ENCODE measurements at regions not wholly inside any gene's neighbourhood (a gene's known extent, or its start where the extent isn't known, plus 50 kb on each side); places are given as distances from the start of the nearest gene placed in this dataset.
"Not testable (repeated sequence)": the region's sequence is repeated elsewhere in the genome, so short reads cannot be mapped to it uniquely, and the experiment has no call there.

- H3K4me3 Mint-ChIP-seq (ENCODE audit: unreplicated experiment); H3K9me3 Mint-ChIP-seq (ENCODE audit: unreplicated experiment); H3K4me1 Mint-ChIP-seq (ENCODE audit: unreplicated experiment): not testable (repeated sequence)
Observed at GRCh38 chr4:49138818-49139217, 152.7 kb downstream of the CWH43 start.

GRCh38 chr4:49139513-49139912 lies 153.4 kb downstream of the CWH43 start:
- not testable (repeated sequence) for H3K4me1 Mint-ChIP-seq (ENCODE audit: unreplicated experiment); H3K27me3 Mint-ChIP-seq (ENCODE audit: unreplicated experiment); H3K27ac Mint-ChIP-seq (ENCODE audit: unreplicated experiment); H3K4me3 Mint-ChIP-seq (ENCODE audit: unreplicated experiment); H3K36me3 Mint-ChIP-seq (ENCODE audit: unreplicated experiment); DNase-seq (ENCODE audit: extremely low spot score, unreplicated experiment)
- H3K9me3 Mint-ChIP-seq (ENCODE audit: unreplicated experiment), result peaks cover 16% of the 10 kb centered on the region

More at GRCh38 chr4:49138818-49139217, 152.7 kb downstream of the CWH43 start:
- H3K27me3 Mint-ChIP-seq (ENCODE audit: unreplicated experiment); DNase-seq (ENCODE audit: extremely low spot score, unreplicated experiment); H3K36me3 Mint-ChIP-seq (ENCODE audit: unreplicated experiment); H3K27ac Mint-ChIP-seq (ENCODE audit: unreplicated experiment): not testable (repeated sequence)

GRCh38 chr4:49140351-49140750 lies 154.3 kb downstream of the CWH43 start:
- not testable (repeated sequence) for H3K27ac Mint-ChIP-seq (ENCODE audit: unreplicated experiment); H3K4me1 Mint-ChIP-seq (ENCODE audit: unreplicated experiment); H3K4me3 Mint-ChIP-seq (ENCODE audit: unreplicated experiment); H3K36me3 Mint-ChIP-seq (ENCODE audit: unreplicated experiment); H3K27me3 Mint-ChIP-seq (ENCODE audit: unreplicated experiment)
- peak; percentile 92 for DNase-seq (ENCODE audit: extremely low spot score, unreplicated experiment)
- peaks cover 16% of the 10 kb centered on the region for H3K9me3 Mint-ChIP-seq (ENCODE audit: unreplicated experiment)

GRCh38 chr4:49141955-49142354 lies 155.9 kb downstream of the CWH43 start:
- H3K4me1 Mint-ChIP-seq (ENCODE audit: unreplicated experiment); H3K4me3 Mint-ChIP-seq (ENCODE audit: unreplicated experiment); H3K27ac Mint-ChIP-seq (ENCODE audit: unreplicated experiment); H3K27me3 Mint-ChIP-seq (ENCODE audit: unreplicated experiment); DNase-seq (ENCODE audit: extremely low spot score, unreplicated experiment); H3K36me3 Mint-ChIP-seq (ENCODE audit: unreplicated experiment): not testable (repeated sequence)
- peaks cover 16% of the 10 kb centered on the region for H3K9me3 Mint-ChIP-seq (ENCODE audit: unreplicated experiment)

- H3K4me3 Mint-ChIP-seq (ENCODE audit: unreplicated experiment); H3K27ac Mint-ChIP-seq (ENCODE audit: unreplicated experiment); H3K4me1 Mint-ChIP-seq (ENCODE audit: unreplicated experiment); DNase-seq (ENCODE audit: extremely low spot score, unreplicated experiment); H3K27me3 Mint-ChIP-seq (ENCODE audit: unreplicated experiment); H3K36me3 Mint-ChIP-seq (ENCODE audit: unreplicated experiment): not testable (repeated sequence)
- peaks cover 31% of the 10 kb centered on the region for H3K9me3 Mint-ChIP-seq (ENCODE audit: unreplicated experiment)
Observed at GRCh38 chr4:49147143-49147542, 161.1 kb downstream of the CWH43 start.

GRCh38 chr4:49147596-49147995 lies 161.5 kb downstream of the CWH43 start:
- not testable (repeated sequence) for DNase-seq (ENCODE audit: extremely low spot score, unreplicated experiment); H3K27ac Mint-ChIP-seq (ENCODE audit: unreplicated experiment); H3K4me1 Mint-ChIP-seq (ENCODE audit: unreplicated experiment); H3K36me3 Mint-ChIP-seq (ENCODE audit: unreplicated experiment); H3K4me3 Mint-ChIP-seq (ENCODE audit: unreplicated experiment); H3K27me3 Mint-ChIP-seq (ENCODE audit: unreplicated experiment)
- H3K9me3 Mint-ChIP-seq (ENCODE audit: unreplicated experiment), result peaks cover 31% of the 10 kb centered on the region

- not testable (repeated sequence) for H3K4me3 Mint-ChIP-seq (ENCODE audit: unreplicated experiment); H3K36me3 Mint-ChIP-seq (ENCODE audit: unreplicated experiment); H3K27me3 Mint-ChIP-seq (ENCODE audit: unreplicated experiment); H3K4me1 Mint-ChIP-seq (ENCODE audit: unreplicated experiment); H3K27ac Mint-ChIP-seq (ENCODE audit: unreplicated experiment); DNase-seq (ENCODE audit: extremely low spot score, unreplicated experiment)
- peaks cover 36% of the 10 kb centered on the region for H3K9me3 Mint-ChIP-seq (ENCODE audit: unreplicated experiment)
Observed at GRCh38 chr4:49149006-49149975, 163.2 kb downstream of the CWH43 start.

- H3K27ac Mint-ChIP-seq (ENCODE audit: unreplicated experiment); H3K4me3 Mint-ChIP-seq (ENCODE audit: unreplicated experiment); H3K36me3 Mint-ChIP-seq (ENCODE audit: unreplicated experiment); H3K27me3 Mint-ChIP-seq (ENCODE audit: unreplicated experiment); H3K4me1 Mint-ChIP-seq (ENCODE audit: unreplicated experiment); DNase-seq (ENCODE audit: extremely low spot score, unreplicated experiment): not testable (repeated sequence)
- peaks cover 43% of the 10 kb centered on the region for H3K9me3 Mint-ChIP-seq (ENCODE audit: unreplicated experiment)
Observed at GRCh38 chr4:49150351-49151083, 164.4 kb downstream of the CWH43 start.

- H3K4me3 Mint-ChIP-seq (ENCODE audit: unreplicated experiment); H3K36me3 Mint-ChIP-seq (ENCODE audit: unreplicated experiment); H3K4me1 Mint-ChIP-seq (ENCODE audit: unreplicated experiment); DNase-seq (ENCODE audit: extremely low spot score, unreplicated experiment); H3K27ac Mint-ChIP-seq (ENCODE audit: unreplicated experiment); H3K27me3 Mint-ChIP-seq (ENCODE audit: unreplicated experiment): not testable (repeated sequence)
- H3K9me3 Mint-ChIP-seq (ENCODE audit: unreplicated experiment), result peaks cover 52% of the 10 kb centered on the region
Observed at GRCh38 chr4:49153011-49153410, 166.9 kb downstream of the CWH43 start.

- peaks cover 49% of the 10 kb centered on the region for H3K9me3 Mint-ChIP-seq (ENCODE audit: unreplicated experiment)
- H3K27me3 Mint-ChIP-seq (ENCODE audit: unreplicated experiment); H3K4me1 Mint-ChIP-seq (ENCODE audit: unreplicated experiment); DNase-seq (ENCODE audit: extremely low spot score, unreplicated experiment); H3K27ac Mint-ChIP-seq (ENCODE audit: unreplicated experiment); H3K4me3 Mint-ChIP-seq (ENCODE audit: unreplicated experiment); H3K36me3 Mint-ChIP-seq (ENCODE audit: unreplicated experiment): not testable (repeated sequence)
Observed at GRCh38 chr4:49154308-49155103, 168.4 kb downstream of the CWH43 start.

GRCh38 chr4:49155270-49155669 lies 169.2 kb downstream of the CWH43 start:
- H3K36me3 Mint-ChIP-seq (ENCODE audit: unreplicated experiment); DNase-seq (ENCODE audit: extremely low spot score, unreplicated experiment); H3K4me3 Mint-ChIP-seq (ENCODE audit: unreplicated experiment); H3K27me3 Mint-ChIP-seq (ENCODE audit: unreplicated experiment); H3K4me1 Mint-ChIP-seq (ENCODE audit: unreplicated experiment); H3K27ac Mint-ChIP-seq (ENCODE audit: unreplicated experiment): not testable (repeated sequence)
- peaks cover 45% of the 10 kb centered on the region for H3K9me3 Mint-ChIP-seq (ENCODE audit: unreplicated experiment)

All from osteocyte (in vitro differentiated cells).